GM18951 (cell line): ENCODE measurements at regions not wholly inside any gene's neighbourhood (a gene's known extent, or its start where the extent isn't known, plus 50 kb on each side); places are given as distances from the start of the nearest gene placed in this dataset.

ENCODE experiments used
- POLR2A ChIP-seq: IDR thresholded peaks from 4 replicates; pipeline ENCODE4 v1.6.1; 2011; ENCODE audit warnings: mild to moderate bottlenecking; ENCODE audit not compliant: insufficient read length, insufficient read depth; ENCODE audit errors: extremely low read depth
- in situ Hi-C: fragments of 300-500 bp; cut with MboI; formaldehyde crosslinking; loops from one replicate; pipeline ENCODE4 v1.12.0; 2022; ENCODE audit warnings: low sequenced_read_pairs, mixed read lengths, inconsistent platforms; ENCODE audit not compliant: unreplicated experiment

- no peak for TF ChIP-seq POLR2A
- in situ Hi-C loops: no loop called here
Observed at GRCh38 chr4:20454515-20454914, 202.8 kb downstream of the SLIT2 start.

- TF ChIP-seq POLR2A: no peak
- in situ Hi-C loops: no loop called here
Observed at GRCh38 chr4:20456407-20456806, 204.7 kb downstream of the SLIT2 start.

GRCh38 chr4:20462426-20463175, 210.9 kb downstream of the SLIT2 start:
- in situ Hi-C loops: no loop called here
- no peak for TF ChIP-seq POLR2A

- in situ Hi-C loops: no loop called here
- TF ChIP-seq POLR2A: no peak
Observed at GRCh38 chr4:20463176-20463430, 211.4 kb downstream of the SLIT2 start.

GRCh38 chr4:20464381-20464780, 212.7 kb downstream of the SLIT2 start:
- in situ Hi-C loops: no loop called here
- no peak for TF ChIP-seq POLR2A

- in situ Hi-C loops: no loop called here
- no peak for TF ChIP-seq POLR2A
Observed at GRCh38 chr4:20474119-20474518, 222.4 kb downstream of the SLIT2 start.

GRCh38 chr4:20478412-20478811, 221.8 kb upstream of the PACRGL start:
- in situ Hi-C loops: no loop called here

GRCh38 chr4:20480165-20480947, 219.9 kb upstream of the PACRGL start:
- TF ChIP-seq POLR2A: no peak
- in situ Hi-C loops: no loop called here

More at GRCh38 chr4:20478412-20478811, 221.8 kb upstream of the PACRGL start:
- no peak for TF ChIP-seq POLR2A

- in situ Hi-C loops: no loop called here
- no peak for TF ChIP-seq POLR2A
Observed at GRCh38 chr4:20483416-20483815, 216.8 kb upstream of the PACRGL start.

- in situ Hi-C loops: no loop called here
Observed at GRCh38 chr4:20486433-20486832, 213.8 kb upstream of the PACRGL start.

GRCh38 chr4:20487446-20487845, 212.8 kb upstream of the PACRGL start:
- TF ChIP-seq POLR2A: no peak
- in situ Hi-C loops: no loop called here

More at GRCh38 chr4:20486433-20486832, 213.8 kb upstream of the PACRGL start:
- TF ChIP-seq POLR2A: no peak

GRCh38 chr4:20487852-20488251, 212.4 kb upstream of the PACRGL start:
- TF ChIP-seq POLR2A: no peak
- in situ Hi-C loops: no loop called here

- no peak for TF ChIP-seq POLR2A
- in situ Hi-C loops: no loop called here
Observed at GRCh38 chr4:20490734-20491133, 209.5 kb upstream of the PACRGL start.

GRCh38 chr4:20493761-20494353, 206.4 kb upstream of the PACRGL start:
- no peak for TF ChIP-seq POLR2A
- in situ Hi-C loops: no loop called here

- TF ChIP-seq POLR2A: no peak
- in situ Hi-C loops: no loop called here
Observed at GRCh38 chr4:20496068-20496467, 204.2 kb upstream of the PACRGL start.
